ENCODE measurements at regions not wholly inside any gene's neighbourhood (a gene's known extent, or its start where the extent isn't known, plus 50 kb on each side); places are given as distances from the start of the nearest gene placed in this dataset.

DNA sequence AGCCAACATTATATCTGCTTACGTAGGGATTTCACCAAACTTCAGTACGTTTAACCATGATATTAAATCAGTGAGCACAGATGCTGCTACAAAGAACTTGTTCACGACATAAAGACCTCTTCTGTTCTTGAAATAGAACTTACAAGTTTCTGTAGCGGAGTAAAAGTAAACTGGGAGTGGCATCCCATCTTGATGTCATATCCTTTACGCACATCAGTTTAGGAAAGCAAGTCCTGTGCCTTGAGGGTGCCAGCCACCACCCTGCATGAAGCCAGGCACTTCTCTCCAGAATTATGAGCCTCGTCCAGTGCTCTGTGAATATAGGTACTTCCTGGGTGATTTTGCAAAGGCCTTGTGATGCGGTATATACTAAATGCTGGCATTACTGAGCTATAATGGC, 122.6 kb downstream of the BTBD3 start:
- 93% methylated on average over 7 of the region's 7 CpGs for WGBS (ENCODE audit: low lambda C conversion rate, missing lambda C conversion rate)
- Histone ChIP-seq H3K9me2 (replicated peaks; ENCODE audit: insufficient read depth) (no peaks in the 10 kb centered on the region), H3K4me2 (no peak overlapping the region), H4K20me1 (ENCODE audit: insufficient read depth, poor library complexity, severe bottlenecking) (no peaks in the 10 kb centered on the region), H3K27ac (no peak overlapping the region), H3K79me2 (no peaks in the 10 kb centered on the region), H3K36me3 (replicated peaks; ENCODE audit: insufficient read depth, low read depth) (no peaks in the 10 kb centered on the region), H2AFZ (no peak overlapping the region), H3K9me3 (ENCODE audit: low read depth) (no peaks in the 10 kb centered on the region), H3K4me3 (no peak overlapping the region), H3K27me3 (no peaks in the 10 kb centered on the region), H3K4me1 (ENCODE audit: insufficient read depth) (no peaks in the 10 kb centered on the region)
- TF ChIP-seq EZH2 (IDR thresholded peaks at IDR 0.05; ENCODE audit: borderline replicate concordance) (no peak), EZH2phosphoT487 (IDR thresholded peaks at IDR 0.05; ENCODE audit: low read depth, severe bottlenecking, unreplicated experiment) (no peak)
- TF ChIP-seq, protein P1, sequence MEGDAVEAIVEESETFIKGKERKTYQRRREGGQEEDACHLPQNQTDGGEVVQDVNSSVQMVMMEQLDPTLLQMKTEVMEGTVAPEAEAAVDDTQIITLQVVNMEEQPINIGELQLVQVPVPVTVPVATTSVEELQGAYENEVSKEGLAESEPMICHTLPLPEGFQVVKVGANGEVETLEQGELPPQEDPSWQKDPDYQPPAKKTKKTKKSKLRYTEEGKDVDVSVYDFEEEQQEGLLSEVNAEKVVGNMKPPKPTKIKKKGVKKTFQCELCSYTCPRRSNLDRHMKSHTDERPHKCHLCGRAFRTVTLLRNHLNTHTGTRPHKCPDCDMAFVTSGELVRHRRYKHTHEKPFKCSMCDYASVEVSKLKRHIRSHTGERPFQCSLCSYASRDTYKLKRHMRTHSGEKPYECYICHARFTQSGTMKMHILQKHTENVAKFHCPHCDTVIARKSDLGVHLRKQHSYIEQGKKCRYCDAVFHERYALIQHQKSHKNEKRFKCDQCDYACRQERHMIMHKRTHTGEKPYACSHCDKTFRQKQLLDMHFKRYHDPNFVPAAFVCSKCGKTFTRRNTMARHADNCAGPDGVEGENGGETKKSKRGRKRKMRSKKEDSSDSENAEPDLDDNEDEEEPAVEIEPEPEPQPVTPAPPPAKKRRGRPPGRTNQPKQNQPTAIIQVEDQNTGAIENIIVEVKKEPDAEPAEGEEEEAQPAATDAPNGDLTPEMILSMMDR (IDR thresholded peaks at IDR 0.05; ENCODE audit: poor library complexity): no peak
- DNase-seq (ENCODE audit: low spot score): no peak

DNA sequence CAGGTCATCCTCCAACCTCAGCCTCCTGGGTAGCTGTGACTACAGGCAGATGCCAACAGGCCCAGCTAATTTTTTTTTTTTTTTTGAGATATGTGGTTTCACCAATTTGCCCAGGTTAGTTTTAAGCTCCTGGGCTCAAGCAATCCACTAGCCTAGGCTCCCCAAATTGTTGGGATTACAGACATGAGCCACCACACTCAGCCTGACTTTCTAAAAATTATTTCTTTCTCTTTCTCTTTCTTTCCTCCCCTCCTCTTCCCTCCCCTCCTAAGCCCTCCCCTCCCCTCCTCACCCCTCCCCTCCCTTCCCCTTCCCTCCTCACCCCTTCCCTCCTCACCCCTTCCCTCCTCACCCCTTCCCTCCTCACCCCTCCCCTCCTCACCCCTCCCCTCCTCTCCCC, 127.3 kb downstream of the BTBD3 start:
- TF ChIP-seq EZH2phosphoT487 (IDR thresholded peaks at IDR 0.05; ENCODE audit: low read depth, severe bottlenecking, unreplicated experiment) (no peak), EZH2 (IDR thresholded peaks at IDR 0.05; ENCODE audit: borderline replicate concordance) (no peak)
- TF ChIP-seq, protein P1 (IDR thresholded peaks at IDR 0.05; ENCODE audit: poor library complexity): no peak

DNA sequence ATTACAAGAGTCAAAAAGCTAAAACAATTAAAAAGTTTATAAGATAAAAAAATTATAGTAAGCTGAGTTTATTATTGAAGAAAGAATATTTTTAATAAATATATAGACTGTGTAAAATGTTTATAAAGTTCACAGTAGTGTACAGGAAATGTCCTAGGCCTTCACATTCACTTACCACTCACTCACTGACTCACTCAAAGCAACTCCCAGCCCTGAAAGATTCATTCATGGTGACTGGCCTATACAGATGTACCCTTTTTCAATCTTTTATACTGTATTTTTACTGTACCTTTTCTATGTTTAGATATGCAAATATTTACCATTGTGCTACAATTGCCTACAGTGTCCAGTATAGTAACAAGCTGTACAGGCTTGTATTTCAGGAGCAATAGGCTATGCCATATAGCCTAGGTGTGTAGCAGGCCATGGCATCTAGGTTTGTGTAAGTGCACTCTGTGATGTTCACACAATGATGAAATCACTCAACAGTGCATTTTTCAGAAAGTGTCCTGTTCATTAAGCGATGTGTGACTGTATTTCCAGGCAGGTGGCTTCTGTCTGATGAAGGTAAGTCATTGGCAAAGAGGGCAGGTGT, 130.2 kb downstream of the BTBD3 start:
- H3K27me3 ChIP-seq: no peaks in the 10 kb centered on the region
- no peaks in the 10 kb centered on the region for H4K20me1 ChIP-seq (ENCODE audit: insufficient read depth, poor library complexity, severe bottlenecking)
- no peak for DNase-seq (ENCODE audit: low spot score)
- TF ChIP-seq, protein P1 (IDR thresholded peaks at IDR 0.05; ENCODE audit: poor library complexity): no peak
- TF ChIP-seq EZH2 (IDR thresholded peaks at IDR 0.05; ENCODE audit: borderline replicate concordance) (no peak), EZH2phosphoT487 (IDR thresholded peaks at IDR 0.05; ENCODE audit: low read depth, severe bottlenecking, unreplicated experiment) (no peak)
- H2AFZ ChIP-seq: no peak overlapping the region
- no peaks in the 10 kb centered on the region for H3K9me3 ChIP-seq (ENCODE audit: low read depth)
- WGBS (ENCODE audit: low lambda C conversion rate, missing lambda C conversion rate): 100% methylated on average over 1 of the region's 1 CpG
- no peaks in the 10 kb centered on the region for H3K4me1 ChIP-seq (ENCODE audit: insufficient read depth)
- no peaks in the 10 kb centered on the region for H3K9me2 ChIP-seq (replicated peaks; ENCODE audit: insufficient read depth)
- no peak overlapping the region for H3K27ac ChIP-seq
- no peak overlapping the region for H3K4me2 ChIP-seq
- no peaks in the 10 kb centered on the region for H3K36me3 ChIP-seq (replicated peaks; ENCODE audit: insufficient read depth, low read depth)
- H3K79me2 ChIP-seq: no peaks in the 10 kb centered on the region
- no peak overlapping the region for H3K4me3 ChIP-seq

More for the DNA sequence above, 127.3 kb downstream of the BTBD3 start:
- no peak overlapping the region for H3K4me2 ChIP-seq
- no peaks in the 10 kb centered on the region for H3K27me3 ChIP-seq
- H3K36me3 ChIP-seq (replicated peaks; ENCODE audit: insufficient read depth, low read depth): no peaks in the 10 kb centered on the region
- no peak for DNase-seq (ENCODE audit: low spot score)
- H4K20me1 ChIP-seq (ENCODE audit: insufficient read depth, poor library complexity, severe bottlenecking): no peaks in the 10 kb centered on the region
- no peak overlapping the region for H3K4me3 ChIP-seq
- no peak overlapping the region for H3K27ac ChIP-seq
- no peaks in the 10 kb centered on the region for H3K9me2 ChIP-seq (replicated peaks; ENCODE audit: insufficient read depth)
- H3K79me2 ChIP-seq: no peaks in the 10 kb centered on the region
- H3K9me3 ChIP-seq (ENCODE audit: low read depth): no peaks in the 10 kb centered on the region
- no peak overlapping the region for H2AFZ ChIP-seq
- no peaks in the 10 kb centered on the region for H3K4me1 ChIP-seq (ENCODE audit: insufficient read depth)

DNA sequence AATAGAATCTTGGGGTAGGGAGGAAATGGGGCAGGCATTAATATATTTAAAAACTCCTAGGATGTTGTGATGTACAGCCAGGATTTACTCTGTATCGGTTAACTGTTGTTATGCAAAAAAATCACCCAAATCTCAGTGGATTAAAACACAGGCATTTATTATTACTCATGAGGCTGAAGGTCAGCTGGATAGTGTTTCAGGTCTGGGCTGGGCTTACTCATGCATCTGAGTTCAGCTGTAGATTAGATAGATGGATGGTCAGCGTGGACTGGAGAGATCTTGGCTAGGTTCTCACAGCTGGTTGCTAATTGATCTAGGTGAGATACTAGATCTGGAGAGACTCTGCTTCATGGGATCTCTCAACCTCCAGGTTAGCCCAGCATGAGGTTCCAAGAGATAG, 131.4 kb downstream of the BTBD3 start:
- no peaks in the 10 kb centered on the region for H3K9me3 ChIP-seq (ENCODE audit: low read depth)
- H3K27me3 ChIP-seq: no peaks in the 10 kb centered on the region
- WGBS (ENCODE audit: low lambda C conversion rate, missing lambda C conversion rate): 63% methylated on average over 2 of the region's 2 CpGs
- no peaks in the 10 kb centered on the region for H3K9me2 ChIP-seq (replicated peaks; ENCODE audit: insufficient read depth)
- H3K27ac ChIP-seq: no peak overlapping the region
- no peaks in the 10 kb centered on the region for H3K79me2 ChIP-seq
- H2AFZ ChIP-seq: no peak overlapping the region
- TF ChIP-seq EZH2phosphoT487 (IDR thresholded peaks at IDR 0.05; ENCODE audit: low read depth, severe bottlenecking, unreplicated experiment): no peak
- no peak for TF ChIP-seq EZH2 (IDR thresholded peaks at IDR 0.05; ENCODE audit: borderline replicate concordance)
- TF ChIP-seq, protein P1 (IDR thresholded peaks at IDR 0.05; ENCODE audit: poor library complexity): no peak
- no peak for DNase-seq (ENCODE audit: low spot score)
- no peak overlapping the region for H3K4me3 ChIP-seq
- H3K4me1 ChIP-seq (ENCODE audit: insufficient read depth): no peaks in the 10 kb centered on the region
- H3K4me2 ChIP-seq: no peak overlapping the region
- H3K36me3 ChIP-seq (replicated peaks; ENCODE audit: insufficient read depth, low read depth): no peaks in the 10 kb centered on the region
- H4K20me1 ChIP-seq (ENCODE audit: insufficient read depth, poor library complexity, severe bottlenecking): no peaks in the 10 kb centered on the region

Measured in hepatocyte (in vitro differentiated cells).